ENCODE measurements at regions not wholly inside any gene's neighbourhood (a gene's known extent, or its start where the extent isn't known, plus 50 kb on each side); places are given as distances from the start of the nearest gene placed in this dataset.

- TF ChIP-seq EZH2 (IDR thresholded peaks at IDR 0.05; ENCODE audit: insufficient read depth, low read length): no peak
- TF ChIP-seq CTCF (IDR thresholded peaks at IDR 0.05; ENCODE audit: insufficient read depth, low read depth, low read length): no peak
Observed at GRCh38 chr12:42791399-42791798, 201.9 kb upstream of the PRICKLE1 start.
